DMS114 treated with DMSO at 0.1 percent for 48 hours (cell line): ENCODE measurements at regions not wholly inside any gene's neighbourhood (a gene's known extent, or its start where the extent isn't known, plus 50 kb on each side); places are given as distances from the start of the nearest gene placed in this dataset.

Experiments
- DNase-seq: peaks from one replicate; lab custom pipeline; 2025; ENCODE audit not compliant: unreplicated experiment; lab: John Stamatoyannopoulos, UW

- no peak for DNase-seq
Measured at GRCh38 chr4:3831529-3832150, 65.5 kb downstream of the ADRA2C start.

- no peak for DNase-seq
Measured at GRCh38 chr4:3832536-3833220, 66.5 kb downstream of the ADRA2C start.

DNA sequence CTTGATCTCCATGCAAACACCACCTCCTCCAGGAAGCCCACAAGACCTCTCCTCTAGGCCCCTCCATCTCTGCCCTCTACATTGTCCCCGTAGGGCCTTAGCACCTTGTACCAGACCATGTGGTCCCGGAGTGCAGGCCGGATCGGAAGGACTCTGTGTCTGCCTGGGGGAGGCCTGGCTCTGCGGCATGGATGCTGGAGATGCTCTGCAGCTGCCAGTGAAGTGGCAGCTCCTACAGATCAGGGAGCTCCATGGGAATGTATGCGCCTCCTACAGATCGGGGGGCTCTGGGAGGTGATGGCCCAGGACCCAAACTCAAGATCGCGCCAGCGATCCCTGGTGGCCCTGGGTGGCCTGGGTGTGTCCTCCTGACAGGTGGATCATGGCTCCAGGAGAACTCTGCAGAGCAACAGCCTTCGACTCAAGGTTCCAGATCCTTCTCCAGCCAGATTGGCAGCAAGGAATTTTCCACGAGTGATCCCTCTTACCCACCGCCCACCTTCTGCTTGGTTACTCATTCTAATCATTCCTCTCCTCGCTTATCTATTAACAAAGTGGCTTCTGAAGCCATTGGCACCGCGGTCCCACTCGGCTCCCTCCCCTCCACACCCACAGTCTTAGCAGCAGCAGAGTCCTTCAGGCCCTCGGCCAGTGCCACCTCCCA lies 67.3 kb downstream of the ADRA2C start:
- DNase-seq = no peak

GRCh38 chr4:3834186-3834662 lies 68.0 kb downstream of the ADRA2C start:
- DNase-seq = no peak

GRCh38 chr4:3834663-3835521 lies 68.7 kb downstream of the ADRA2C start:
- no peak for DNase-seq

DNA sequence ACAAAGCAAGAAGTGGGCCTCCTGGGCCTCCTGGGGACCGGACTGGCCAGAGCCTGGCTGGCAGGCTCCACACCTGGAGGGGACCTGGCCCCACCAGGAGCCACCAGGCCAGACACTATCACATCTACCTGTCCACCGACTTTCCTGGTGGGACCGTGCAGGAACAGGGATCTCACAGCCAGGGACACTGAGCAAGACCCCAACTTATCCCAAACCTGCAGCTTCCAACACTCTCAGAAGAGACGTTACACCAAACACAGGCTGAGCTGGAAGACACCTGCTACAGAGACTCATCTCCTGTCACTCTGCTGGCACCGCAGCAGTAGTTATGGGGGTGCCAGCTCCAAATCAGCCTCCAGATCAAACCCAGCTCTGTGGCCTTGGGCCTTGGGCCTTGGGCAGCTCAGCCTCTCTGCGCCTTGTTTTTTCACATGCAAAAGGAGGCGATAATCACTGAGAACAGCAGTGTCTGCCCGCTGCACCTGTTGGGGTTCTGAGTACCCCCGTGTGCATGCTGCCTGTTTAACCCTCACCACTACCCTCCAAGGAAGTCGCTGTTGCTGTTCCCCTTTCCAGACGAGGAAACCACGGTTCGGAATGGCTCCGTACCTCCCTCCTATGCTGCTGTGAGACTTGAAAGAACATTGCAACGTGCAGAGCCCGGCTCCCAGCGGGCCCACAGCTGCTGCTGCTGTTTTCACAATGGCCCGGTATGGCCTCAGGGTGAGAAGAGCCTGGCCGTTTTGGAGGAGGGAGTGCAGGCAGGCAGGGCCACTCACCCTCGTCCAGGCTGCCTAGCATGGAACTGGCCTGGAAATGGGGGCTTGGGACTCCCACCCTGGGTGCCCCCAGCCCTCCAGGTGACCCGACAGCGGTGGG lies 69.6 kb downstream of the ADRA2C start:
- no peak for DNase-seq

GRCh38 chr4:3836406-3836755 lies 70.2 kb downstream of the ADRA2C start:
- no peak for DNase-seq

DNA sequence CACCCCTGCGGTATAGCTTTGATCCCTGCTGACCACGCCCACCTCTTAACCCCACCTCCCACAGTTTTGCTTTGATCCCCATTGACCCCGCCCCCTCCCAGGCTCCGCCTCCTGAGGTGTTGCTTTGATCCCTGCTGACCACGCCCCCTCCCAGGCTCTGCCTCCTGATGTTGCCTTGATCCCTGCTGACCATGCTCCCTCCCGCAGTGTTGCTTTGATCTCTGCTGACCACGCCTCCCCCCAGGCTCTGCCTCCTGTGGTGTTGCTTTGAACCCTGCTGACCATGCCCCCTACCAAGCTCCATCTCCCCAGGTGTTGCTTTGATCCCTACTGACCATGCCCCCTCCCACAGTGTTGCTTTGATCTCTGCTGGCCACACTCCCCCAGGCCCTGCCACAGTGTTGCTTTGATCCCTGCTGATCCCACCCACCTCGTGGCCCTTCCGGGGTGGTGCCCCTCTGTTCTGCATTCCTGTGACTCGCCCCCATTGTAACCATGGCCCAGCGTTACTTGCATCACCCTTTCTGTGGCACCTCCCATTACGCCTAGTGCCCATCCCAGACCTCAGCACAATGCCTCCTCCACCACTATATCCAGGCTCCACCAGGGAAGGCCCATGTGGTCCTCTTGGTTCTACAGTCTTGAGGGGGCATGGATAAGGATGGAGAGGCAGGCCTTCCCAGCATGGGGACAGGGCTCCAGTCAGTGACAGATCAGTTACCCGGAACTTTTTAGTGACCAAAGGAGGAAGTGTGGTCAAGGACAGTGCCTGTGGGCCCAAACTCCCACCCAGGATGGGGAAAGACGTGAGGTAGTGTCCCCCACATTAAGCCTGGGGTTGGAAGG lies 70.8 kb downstream of the ADRA2C start:
- DNase-seq = no peak

DNA sequence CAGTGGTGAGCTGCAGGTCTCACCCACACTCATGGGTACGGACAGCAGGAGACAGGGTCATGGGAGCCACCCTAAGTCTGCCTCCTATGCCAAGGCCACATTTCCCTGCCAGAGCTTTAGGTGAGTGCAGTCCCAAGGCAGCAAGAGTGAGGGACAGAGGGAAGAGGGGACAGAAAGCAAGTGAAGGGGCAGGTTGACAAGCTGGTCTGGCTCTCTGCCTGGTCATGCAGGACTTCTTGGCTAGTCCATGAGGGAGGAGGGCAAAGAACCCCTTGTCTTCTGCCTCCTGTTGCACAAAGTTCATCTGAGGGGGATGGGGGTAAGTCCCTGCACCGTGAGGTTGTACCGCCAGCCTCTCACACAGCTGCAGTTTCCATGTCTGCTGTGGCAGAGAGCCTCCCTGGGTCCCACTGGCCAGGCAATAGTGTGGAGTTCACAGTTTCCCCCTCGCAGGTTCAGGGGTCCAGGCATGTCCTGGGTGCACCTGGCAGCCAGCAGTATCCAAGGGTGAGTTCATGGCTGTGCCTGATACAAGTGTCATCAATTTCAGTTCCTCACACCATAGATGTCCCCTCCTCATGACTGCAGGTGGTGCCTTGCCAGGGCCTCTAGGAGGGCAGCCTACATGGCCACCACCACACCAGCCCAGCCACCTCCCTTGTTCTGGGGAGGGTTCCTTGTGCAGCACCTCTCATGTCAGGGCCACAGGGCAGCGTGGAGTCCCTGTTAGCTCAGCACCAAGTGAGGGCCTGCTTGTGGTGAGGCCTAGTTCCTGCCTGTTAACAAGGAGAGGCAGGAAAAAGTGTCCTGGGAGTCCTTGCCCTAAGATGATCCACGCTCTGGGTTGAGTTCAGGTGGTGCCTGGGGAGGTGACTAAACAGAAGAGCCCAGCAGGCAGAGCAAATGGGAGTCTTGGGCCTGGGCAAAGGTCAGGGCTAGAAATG lies 72.5 kb downstream of the ADRA2C start:
- DNase-seq = no peak

DNA sequence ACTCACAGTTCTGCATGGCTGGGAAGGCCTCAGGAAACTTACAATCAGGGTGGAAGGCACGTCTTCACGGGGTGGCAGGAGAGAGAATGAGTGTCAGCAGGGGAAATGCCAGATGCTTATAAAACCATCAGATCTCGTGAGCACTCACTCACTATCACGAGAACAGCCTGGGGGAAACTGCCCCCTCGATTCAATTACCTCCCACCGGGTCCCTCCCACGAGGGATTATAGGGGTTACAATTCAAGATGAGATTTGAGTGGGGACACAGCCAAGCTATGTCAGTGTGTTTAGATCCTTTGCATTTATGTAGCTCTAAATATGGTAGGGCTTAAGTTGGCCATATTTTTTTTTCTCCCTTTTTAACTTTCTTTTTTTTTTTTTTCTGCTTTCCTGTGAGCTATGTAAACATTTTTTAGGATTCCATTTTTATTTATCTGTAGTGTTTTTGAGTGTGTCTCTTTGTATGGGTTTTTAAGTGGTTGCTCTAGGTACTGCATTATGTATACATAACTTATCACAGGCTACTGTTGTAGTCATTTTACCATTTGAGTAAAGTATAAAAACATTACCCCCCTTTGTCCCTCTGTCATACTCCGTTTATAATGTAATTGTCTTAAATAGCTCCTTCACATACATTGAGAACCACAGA lies 79.0 kb downstream of the ADRA2C start:
- DNase-seq = no peak

DNA sequence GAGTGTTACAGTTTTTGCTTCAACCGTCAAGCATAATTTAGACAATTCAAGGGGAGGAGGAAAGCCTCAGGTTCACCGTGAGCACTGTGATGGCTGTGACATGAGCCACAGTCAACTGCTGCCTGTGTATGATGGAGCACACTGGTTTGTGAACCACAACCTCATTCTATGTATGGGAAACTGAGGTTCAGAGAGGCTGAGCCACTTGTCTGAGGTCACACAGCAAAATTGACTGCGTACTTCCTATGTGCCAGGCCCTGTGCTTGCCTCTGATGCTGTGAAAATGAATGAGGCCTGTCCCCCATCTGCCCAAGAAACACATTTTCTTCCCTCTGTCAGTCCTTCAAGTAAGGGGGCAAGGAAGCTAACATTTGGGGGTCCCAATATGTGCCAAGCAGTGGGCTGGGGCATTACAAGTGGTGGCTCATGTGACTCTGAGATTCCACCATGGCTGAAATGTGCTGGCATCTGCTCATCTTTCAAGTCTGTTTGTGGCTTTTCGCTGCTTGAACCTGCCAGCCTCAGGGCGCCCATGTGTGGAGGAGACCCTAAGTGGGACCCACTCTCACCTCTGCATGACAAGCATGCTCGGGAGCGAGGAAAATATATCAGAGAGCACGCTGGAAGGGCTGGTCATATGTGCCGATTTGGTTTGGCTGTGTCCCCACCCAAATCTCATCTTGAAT lies 79.7 kb downstream of the ADRA2C start:
- no peak for DNase-seq

- no peak for DNase-seq
Measured at GRCh38 chr4:3847211-3847940, 81.2 kb downstream of the ADRA2C start.

DNA sequence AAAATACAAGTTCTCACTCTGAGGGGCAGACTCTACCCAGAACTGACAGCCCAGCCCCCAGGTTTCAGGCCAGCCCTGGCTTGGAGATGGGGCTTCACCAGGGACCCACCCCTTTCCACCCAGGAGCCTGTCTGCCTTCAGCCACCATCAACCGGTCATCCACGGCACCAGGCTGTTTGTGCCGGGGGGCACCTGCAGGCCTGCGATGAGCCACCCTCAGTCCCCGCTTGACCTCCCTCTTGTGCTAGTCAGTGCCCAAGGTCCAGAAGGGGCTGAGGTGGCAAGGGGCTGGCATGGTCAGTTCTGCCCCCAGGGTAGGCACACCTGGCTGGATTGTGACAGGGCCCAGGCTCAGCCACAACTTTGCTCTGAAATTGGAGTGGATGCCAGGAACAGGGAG lies 82.1 kb downstream of the ADRA2C start:
- no peak for DNase-seq

- DNase-seq = no peak
Measured at GRCh38 chr4:3849140-3849539, 83.0 kb downstream of the ADRA2C start.

DNA sequence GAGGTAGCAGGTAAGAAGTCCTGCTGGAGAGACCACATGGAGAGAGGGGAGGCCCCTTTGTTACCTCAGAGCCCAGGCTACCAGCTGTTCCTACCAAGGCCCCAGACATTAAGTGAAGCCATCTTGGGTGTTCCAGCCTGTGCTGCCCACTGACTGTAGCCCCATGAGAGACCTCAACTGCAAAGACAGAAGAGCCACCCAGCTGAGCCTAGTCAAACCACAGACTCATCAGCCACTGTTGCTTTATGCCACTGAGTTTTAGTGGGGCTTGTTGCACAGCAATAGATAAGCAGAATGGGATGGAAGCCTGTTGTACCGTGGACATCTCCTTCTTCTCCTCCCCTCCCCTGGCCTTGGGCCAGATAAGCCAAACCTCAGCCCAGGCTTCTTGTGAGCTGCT lies 83.9 kb downstream of the ADRA2C start:
- no peak for DNase-seq

GRCh38 chr4:3851211-3851610 lies 85.0 kb downstream of the ADRA2C start:
- DNase-seq = no peak

DNA sequence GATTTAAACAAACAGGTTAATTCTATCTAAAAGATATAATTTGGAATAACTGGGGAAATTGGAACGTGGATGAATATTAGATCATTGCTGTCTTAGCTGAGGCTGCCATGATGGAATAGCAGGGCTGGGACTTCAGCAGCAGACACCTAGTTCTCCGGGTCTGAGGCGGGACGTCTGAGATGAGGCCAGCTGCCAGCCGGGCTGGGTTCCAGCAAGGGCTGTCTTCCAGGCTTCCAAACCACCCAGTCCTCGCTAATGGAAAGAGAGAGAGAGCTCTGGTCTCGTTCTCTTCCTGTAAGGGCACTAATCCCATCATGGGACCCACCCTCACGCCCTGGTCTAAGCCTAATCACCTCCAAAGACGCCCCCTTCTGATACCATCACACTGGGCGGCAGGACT lies 85.7 kb downstream of the ADRA2C start:
- no peak for DNase-seq
